ENCODE measurements at regions not wholly inside any gene's neighbourhood (a gene's known extent, or its start where the extent isn't known, plus 50 kb on each side); places are given as distances from the start of the nearest gene placed in this dataset.

- CTCF ChIA-PET, result no interaction called here
- no TSS peak for BruUV-seq (replicated peaks)
- no peak for DNase-seq (ENCODE audit: low read depth, low spot score)
Measured at GRCh38 chr4:41881981-41882624, 53.1 kb upstream of the TMEM33 start.

GRCh38 chr4:41880840-41881831 lies 54.1 kb upstream of the TMEM33 start:
- FAIRE-seq (no peak), DNase-seq (ENCODE audit: low read depth, low spot score) (no peak)
- Histone ChIP-seq H3K9me1 (replicated peaks; ENCODE audit: control insufficient read depth, extremely low read depth, insufficient read depth, low read length) (no peaks in the 10 kb centered on the region), H2AFZ (ENCODE audit: low read depth, low read length) (no peak overlapping the region), H3K9me3 (replicated peaks; ENCODE audit: control insufficient read depth, insufficient read depth, low read length) (no peaks in the 10 kb centered on the region), H3K36me3 (ENCODE audit: control insufficient read depth in 2 of 2, extremely low read depth in 1 of 2, insufficient read depth in 2 of 2, low read length in 2 of 2) (no peaks in the 10 kb centered on the region), H3K4me3 (replicated peaks in 1 of 3; ENCODE audit: insufficient read depth in 1 of 3, low read depth in 1 of 3, low read length in 3 of 3) (no peak overlapping the region), H3K9ac (replicated peaks; ENCODE audit: extremely low read depth, insufficient read depth, low read length) (no peak overlapping the region), H3K79me2 (ENCODE audit: control insufficient read depth, insufficient read depth, low read length) (no peaks in the 10 kb centered on the region), H3K4me1 (ENCODE audit: control insufficient read depth, extremely low read depth, insufficient read depth, low read length) (peaks cover 6% of the 10 kb centered on the region), H3K27ac (ENCODE audit: insufficient read depth, low read depth, low read length) (no peak overlapping the region), H3K27me3 (ENCODE audit: control insufficient read depth in 2 of 2, insufficient read depth in 2 of 2, low read length in 2 of 2) (peaks cover 57 to 91% of the 10 kb centered on the region in 2 experiments), H4K20me1 (replicated peaks; ENCODE audit: control insufficient read depth, extremely low read depth, insufficient read depth, low read length) (no peaks in the 10 kb centered on the region), H3K4me2 (ENCODE audit: insufficient read depth, low read length) (peak overlapping the region; percentile 31)
- no TSS peak for BruUV-seq (replicated peaks)
- ChIA-PET CTCF (interaction anchor here (1.4 kb wide), 1 partner anchor 622 kb away, joined by 5 read pairs; no protein-coding TSS in a partner anchor), POLR2A (no interaction called here)
- TF ChIP-seq, protein P1, sequence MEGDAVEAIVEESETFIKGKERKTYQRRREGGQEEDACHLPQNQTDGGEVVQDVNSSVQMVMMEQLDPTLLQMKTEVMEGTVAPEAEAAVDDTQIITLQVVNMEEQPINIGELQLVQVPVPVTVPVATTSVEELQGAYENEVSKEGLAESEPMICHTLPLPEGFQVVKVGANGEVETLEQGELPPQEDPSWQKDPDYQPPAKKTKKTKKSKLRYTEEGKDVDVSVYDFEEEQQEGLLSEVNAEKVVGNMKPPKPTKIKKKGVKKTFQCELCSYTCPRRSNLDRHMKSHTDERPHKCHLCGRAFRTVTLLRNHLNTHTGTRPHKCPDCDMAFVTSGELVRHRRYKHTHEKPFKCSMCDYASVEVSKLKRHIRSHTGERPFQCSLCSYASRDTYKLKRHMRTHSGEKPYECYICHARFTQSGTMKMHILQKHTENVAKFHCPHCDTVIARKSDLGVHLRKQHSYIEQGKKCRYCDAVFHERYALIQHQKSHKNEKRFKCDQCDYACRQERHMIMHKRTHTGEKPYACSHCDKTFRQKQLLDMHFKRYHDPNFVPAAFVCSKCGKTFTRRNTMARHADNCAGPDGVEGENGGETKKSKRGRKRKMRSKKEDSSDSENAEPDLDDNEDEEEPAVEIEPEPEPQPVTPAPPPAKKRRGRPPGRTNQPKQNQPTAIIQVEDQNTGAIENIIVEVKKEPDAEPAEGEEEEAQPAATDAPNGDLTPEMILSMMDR (IDR thresholded peaks at IDR 0.05; ENCODE audit: extremely low read depth in 1 of 2, insufficient read depth in 1 of 2, low read depth in 1 of 2, low read length in 2 of 2), result no peak
- no peak for TF ChIP-seq POLR2AphosphoS5 (IDR thresholded peaks at IDR 0.05; ENCODE audit: insufficient read depth, low read depth, low read length)
- peak; percentile 96 for TF ChIP-seq EZH2 (IDR thresholded peaks at IDR 0.05; ENCODE audit: borderline replicate concordance, low read depth, low read length, severe bottlenecking)
- intact Hi-C loops (cut with micrococcal nuclease) (loop anchor here (5.0 kb wide), 1 partner anchor 134 kb away; the partner anchor contains the start of gene PHOX2B), dilution Hi-C loops (cut with MboI; ENCODE audit: extremely low pct_ligation_motif_present, low sequenced_read_pairs) (no loop called here)

More at GRCh38 chr4:41881981-41882624, 53.1 kb upstream of the TMEM33 start:
- Histone ChIP-seq H2AFZ (ENCODE audit: low read depth, low read length) (no peak overlapping the region), H3K36me3 (ENCODE audit: control insufficient read depth in 2 of 2, extremely low read depth in 1 of 2, insufficient read depth in 2 of 2, low read length in 2 of 2) (no peaks in the 10 kb centered on the region), H4K20me1 (replicated peaks; ENCODE audit: control insufficient read depth, extremely low read depth, insufficient read depth, low read length) (no peaks in the 10 kb centered on the region), H3K27me3 (ENCODE audit: control insufficient read depth in 2 of 2, insufficient read depth in 2 of 2, low read length in 2 of 2) (peaks cover 55 to 92% of the 10 kb centered on the region in 2 experiments), H3K9ac (replicated peaks; ENCODE audit: extremely low read depth, insufficient read depth, low read length) (no peak overlapping the region), H3K79me2 (ENCODE audit: control insufficient read depth, insufficient read depth, low read length) (no peaks in the 10 kb centered on the region), H3K9me3 (replicated peaks; ENCODE audit: control insufficient read depth, insufficient read depth, low read length) (no peaks in the 10 kb centered on the region), H3K4me3 (replicated peaks in 1 of 3; ENCODE audit: insufficient read depth in 1 of 3, low read depth in 1 of 3, low read length in 3 of 3) (no peak overlapping the region), H3K27ac (ENCODE audit: insufficient read depth, low read depth, low read length) (no peak overlapping the region), H3K4me1 (ENCODE audit: control insufficient read depth, extremely low read depth, insufficient read depth, low read length) (peaks cover 6% of the 10 kb centered on the region), H3K4me2 (ENCODE audit: insufficient read depth, low read length) (peak overlapping the region; percentile 66), H3K9me1 (replicated peaks; ENCODE audit: control insufficient read depth, extremely low read depth, insufficient read depth, low read length) (no peaks in the 10 kb centered on the region)
- FAIRE-seq, result no peak
- dilution Hi-C loops (cut with MboI; ENCODE audit: extremely low pct_ligation_motif_present, low sequenced_read_pairs), result no loop called here
- POLR2A ChIA-PET, result no interaction called here
- intact Hi-C loops (cut with micrococcal nuclease), result loop anchor here (1.0 to 5.0 kb wide), 2 partner anchors 135 to 189 kb away; partner anchors contain the start of gene PHOX2B
- TF ChIP-seq FOS (IDR thresholded peaks at IDR 0.05; ENCODE audit: borderline replicate concordance, insufficient read depth, low read length), result no peak
- peak; percentile 97 for TF ChIP-seq EZH2 (IDR thresholded peaks at IDR 0.05; ENCODE audit: borderline replicate concordance, low read depth, low read length, severe bottlenecking)
